ENCODE measurements at regions not wholly inside any gene's neighbourhood (a gene's known extent, or its start where the extent isn't known, plus 50 kb on each side); places are given as distances from the start of the nearest gene placed in this dataset.
"Not testable (repeated sequence)": the region's sequence is repeated elsewhere in the genome, so short reads cannot be mapped to it uniquely, and the experiment has no call there.

DNA sequence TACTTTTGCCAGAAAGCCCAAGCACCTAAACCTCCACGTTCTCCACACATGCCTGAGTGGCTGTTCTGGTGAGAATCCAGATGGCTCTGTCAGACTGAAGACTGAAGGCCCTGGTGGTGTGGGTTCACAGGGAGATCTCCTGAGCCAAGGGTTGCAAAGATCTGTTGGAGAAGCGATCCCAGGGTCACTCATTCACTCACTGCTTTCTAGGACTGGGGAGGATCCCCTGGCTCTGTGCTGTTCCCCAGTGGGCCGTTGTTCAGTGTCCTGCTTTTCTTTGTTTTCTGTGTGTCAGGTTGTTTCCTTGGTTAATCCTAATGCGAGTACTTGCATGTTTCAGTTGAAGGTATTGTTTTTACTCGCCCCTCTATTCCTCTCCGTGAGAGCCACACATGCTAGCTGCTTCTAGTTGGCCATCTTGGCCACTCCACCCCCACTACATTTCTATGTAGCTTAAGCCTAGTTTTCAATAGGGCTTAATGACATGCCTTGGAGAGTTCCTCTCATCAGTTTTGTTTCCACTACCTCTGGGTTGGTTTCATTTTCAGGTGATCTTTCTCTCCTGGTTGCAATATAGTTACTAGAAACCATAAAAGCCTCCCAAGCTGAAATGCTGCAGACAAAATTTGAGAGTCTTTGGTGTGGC lies 144.5 kb upstream of the SLC38A2 start:
- DNase-seq, result no peak

DNA sequence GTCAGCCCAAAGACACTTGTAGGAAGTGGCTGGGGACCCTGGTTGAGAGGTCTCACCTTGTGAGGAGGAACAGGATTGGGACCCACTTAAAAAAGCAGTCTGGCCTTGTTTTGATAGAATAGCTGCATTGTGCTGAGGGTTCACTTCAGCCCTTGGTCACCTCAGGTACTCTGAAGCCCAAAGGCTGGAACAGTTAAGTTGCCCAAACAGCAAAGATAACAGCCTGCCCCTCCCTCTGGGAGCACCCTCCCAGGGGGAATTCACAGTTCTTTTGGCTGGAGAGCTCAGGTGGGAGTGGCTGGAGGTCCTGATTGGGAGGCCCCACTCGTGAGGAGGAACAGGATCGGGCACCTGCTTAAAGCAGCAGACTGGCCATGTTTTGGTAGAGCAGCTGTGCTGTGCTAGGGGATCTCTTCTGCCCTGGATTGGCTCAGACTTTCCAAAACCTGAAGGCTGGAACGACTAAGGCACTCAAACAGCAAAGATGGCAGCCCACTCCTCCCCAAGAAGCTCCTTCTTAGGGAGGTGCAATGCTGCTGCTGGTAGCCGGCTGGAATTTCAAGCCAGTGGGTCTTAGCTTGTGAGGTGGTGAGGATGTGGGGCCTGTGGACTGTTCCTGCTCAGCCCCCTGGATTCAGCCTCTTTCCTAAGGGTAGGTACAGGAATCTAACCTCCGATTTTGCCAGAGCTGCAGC lies 143.8 kb upstream of the SLC38A2 start:
- no peak for DNase-seq

DNA sequence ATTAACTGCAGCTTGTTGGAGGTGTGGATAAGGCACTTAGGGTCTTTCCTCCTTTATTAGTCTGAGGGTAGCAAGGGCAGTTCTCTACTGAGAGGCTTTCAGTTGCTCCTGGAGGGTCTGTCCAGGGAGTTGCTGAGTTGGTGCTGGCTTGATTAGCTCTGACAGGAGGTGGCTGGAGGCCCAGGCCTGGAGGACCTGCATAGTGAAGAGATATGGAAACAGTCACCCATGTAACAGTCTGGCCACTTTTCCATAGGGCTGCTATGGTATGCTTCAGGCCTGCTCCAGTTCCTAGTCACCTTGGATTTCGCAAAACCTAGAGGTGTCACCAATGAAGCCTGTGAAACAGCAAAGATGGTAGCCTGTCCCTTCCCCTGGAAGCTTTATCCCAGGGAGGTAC lies 143.3 kb upstream of the SLC38A2 start:
- no peak for DNase-seq

DNA sequence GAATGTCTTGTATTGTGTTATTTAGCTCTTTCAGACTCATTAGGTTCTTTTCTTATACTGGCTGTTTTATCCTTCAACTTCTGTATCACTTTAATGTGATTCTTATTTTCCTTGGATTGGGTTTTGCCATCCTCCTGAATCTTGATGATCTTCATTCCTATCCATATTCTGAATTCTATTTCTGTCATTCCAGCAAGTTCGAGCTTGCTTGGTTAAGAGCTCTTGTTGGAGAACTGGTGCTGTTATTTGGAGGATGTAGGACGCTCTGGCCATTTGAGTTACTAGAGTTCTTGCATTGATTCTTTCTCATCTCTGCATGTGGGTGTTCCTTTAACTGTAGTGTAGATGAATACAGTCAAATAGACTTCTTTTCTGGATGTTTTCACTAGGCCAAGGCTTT lies 142.3 kb upstream of the SLC38A2 start:
- DNase-seq, result no peak

DNA sequence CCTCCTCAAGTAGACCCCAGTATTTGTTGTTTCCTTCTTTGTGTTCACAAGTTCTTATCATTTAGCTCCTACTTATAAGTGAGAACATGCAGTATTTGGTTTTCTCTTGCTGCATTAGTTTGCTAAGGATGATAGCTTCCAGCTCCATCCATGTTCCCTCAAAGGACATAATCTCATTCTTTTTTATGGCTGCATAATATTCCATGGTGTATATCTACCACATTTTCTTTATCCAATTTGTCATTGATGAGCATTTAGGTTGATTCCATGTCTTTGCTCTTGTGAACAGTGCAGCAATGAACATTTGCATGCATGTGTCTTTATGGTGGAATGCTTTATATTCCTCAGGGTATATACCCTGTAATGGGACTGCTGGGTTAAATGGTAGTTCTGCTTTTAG lies 137.7 kb upstream of the SLC38A2 start:
- DNase-seq, result not testable (repeated sequence)

DNA sequence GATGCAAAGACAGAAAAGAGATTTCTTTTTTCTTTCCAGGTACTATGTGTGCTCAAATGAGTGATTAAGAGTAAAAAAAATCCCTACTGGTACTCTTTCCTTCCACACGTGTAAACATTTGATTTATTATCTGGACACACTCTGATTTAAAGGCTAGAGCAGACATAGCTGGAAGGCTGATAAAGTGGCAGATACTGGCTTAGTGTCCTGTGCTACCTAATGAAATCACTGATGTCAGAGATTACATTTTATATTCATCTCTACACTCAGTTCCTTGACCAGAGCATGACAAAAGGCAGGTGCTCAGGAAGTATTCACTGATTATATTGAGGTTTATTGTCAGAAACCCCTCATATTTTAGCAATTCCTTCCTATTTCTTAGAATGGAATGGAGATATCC lies 136.6 kb upstream of the SLC38A2 start:
- DNase-seq, result no peak

DNA sequence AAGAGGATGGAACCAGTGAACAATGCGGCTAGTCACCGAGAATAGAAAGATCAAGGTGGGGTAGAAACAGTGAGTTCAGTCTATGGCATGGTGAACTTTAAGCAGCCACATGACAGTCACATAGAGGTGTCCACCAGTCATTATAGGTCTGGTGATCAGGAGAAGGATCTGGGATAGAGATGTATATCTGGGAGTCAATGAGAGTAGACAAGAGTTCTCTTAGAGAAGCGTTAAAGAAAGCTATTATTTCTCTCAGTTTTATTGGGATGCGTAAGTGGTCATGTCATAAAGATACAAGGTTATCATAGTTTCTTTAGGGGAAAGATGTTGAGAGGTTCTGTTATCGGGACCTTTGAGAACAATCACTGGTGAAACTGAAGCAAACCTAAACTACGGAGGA lies 136.1 kb upstream of the SLC38A2 start:
- DNase-seq, result no peak

DNA sequence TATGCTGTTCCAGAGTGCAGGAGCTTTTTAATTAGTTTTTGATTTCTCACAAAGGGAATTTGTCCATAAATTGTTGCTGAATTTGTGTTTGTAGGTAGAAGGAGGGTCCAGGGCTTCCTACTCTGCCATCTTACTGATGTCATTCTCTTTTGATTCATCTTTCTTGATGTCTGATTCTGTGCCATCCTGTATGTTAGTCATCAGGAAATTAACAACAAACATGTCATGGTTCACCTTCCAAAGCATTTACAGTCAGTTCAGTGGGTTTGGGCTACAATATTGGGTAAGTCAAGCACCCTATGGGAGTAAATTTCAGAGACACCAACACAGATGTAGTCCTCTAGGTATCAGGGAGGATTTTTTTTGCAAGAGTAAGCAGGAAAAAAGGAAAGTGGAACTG lies 135.2 kb upstream of the SLC38A2 start:
- DNase-seq, result no peak

DNA sequence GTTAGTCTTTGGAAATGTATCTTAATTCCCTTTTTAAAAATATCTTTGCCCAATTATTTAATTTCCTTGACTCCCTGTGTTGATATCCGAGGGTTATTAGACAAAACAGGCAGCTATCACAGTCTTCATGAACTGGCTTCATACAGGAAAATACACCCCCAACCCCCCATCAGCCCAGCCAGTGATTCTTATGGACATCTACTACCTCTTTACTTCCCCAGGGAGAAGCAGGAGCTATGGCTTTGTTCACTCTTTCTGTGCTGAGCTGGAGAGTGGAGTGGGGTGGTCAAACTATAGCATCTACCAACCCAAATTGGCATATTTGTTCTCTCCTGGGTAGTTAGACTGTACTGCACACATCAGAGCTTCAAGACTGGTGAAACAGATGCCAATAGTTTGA lies 134.4 kb upstream of the SLC38A2 start:
- no peak for DNase-seq

DNA sequence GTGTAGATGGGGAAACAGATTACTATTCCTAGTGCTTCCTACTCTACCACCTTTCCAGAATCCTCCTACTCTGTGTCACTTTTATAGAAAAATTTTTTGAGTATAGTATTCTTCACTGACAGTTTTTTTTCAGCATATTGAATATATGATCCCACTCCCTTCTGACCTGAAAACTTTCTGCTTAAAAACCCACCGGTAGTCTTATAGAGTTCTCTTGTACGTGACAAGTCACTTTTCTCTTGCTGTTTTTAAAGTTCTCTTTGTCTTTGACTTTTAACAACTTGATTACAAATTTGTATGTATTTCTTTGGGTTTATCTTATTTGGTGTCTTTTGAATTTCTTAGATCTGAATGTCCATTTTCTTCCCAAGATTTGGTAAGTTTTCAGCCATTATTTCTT lies 133.6 kb upstream of the SLC38A2 start:
- DNase-seq, result no peak

DNA sequence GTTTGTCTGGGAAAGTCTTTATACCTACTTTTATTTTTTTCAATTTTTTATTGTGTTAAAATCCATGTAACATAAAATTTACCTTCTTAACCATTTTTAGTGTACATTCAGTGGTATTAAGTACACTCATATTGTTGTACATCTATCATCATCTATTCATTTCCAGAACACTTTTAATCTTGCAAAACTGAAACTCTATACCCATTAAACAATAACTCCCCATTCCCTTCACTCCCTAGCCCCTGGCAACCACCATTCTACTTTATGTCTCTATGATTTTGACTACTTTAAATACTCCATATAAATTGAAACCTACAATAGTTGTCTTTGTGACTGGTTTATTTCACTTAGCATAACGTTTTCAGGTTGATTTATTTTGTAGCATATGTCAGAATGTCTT lies 131.9 kb upstream of the SLC38A2 start:
- no peak for DNase-seq

DNA sequence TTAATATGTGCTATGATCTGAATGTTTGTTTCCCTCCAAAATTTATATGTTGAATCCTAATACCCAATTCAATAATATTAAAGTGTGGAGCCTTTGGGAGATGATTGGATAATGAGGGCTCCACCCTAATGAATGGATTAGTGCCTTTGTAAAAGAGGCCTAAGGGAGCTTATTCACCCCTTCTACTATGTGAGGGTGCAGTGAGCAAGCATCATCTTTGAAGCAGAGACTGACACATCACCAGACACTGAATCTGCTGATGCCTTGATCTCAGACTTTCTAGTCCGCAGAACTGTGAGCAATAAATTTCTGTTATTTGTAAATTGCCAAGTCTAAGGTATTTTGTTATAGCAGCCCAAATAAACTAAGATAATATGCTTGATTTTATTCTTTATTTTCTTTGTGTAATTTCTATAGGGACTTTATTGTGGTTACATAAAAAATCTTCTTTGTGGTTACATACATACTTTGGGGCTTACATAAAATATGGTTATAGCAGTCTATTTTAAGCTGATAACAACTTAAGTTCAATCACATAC lies 131.1 kb upstream of the SLC38A2 start:
- DNase-seq, result no peak

DNA sequence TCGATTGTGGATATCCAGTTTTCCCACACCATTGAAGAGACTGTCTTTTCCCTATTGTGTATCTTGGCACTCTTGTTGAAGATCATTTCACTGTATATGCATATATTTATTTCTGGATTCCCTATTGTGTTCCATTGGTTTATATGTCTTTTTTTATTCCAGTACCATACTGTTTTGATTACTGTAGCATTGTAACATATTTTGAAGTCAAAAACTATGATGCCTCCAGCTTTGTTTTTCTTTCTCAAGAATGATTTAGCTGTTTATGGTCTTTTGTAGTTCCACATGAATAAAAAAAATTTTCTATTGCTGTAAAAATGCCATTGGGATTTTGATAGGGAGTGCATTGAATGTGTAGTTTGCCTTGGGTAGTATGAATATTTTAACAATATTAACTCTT lies 128.1 kb upstream of the SLC38A2 start:
- no peak for DNase-seq

DNA sequence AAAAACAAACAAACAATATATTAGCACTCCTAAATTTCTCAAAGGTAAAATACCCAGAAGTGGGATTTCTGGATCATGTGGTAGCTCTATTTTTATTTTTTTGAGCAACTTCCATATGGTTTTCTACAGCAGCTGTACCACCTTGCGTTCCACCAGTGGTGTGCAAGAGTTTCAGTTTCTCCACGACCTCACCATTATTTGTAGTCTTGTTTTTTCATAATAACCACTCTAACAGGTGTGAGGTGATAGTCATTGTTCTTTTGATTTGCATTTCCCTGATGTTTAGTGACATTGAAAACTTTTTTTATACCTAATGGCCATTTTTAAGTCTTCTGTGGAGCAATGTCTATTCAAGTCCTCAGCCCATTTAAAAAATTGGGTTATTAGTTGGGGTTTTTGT lies 127.3 kb upstream of the SLC38A2 start:
- no peak for DNase-seq

DNA sequence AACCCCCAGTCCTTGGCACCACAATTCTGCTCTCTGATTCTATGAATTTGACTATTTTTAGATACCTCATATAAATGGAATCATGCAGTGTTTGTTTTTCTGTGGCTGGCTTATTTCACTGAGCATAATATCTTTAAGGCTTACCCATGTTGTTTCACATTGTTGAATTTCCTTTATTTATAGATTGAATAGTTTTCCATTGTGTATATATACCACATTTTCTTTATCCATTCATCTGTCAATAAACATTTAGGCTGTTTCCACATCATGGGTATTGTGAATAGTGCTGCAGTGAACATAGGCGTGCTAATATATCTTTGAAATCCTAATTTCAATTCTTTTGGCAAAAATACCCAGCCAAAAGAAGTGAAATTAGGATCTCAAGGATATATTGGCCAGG lies 126.7 kb upstream of the SLC38A2 start:
- DNase-seq, result no peak

DNA sequence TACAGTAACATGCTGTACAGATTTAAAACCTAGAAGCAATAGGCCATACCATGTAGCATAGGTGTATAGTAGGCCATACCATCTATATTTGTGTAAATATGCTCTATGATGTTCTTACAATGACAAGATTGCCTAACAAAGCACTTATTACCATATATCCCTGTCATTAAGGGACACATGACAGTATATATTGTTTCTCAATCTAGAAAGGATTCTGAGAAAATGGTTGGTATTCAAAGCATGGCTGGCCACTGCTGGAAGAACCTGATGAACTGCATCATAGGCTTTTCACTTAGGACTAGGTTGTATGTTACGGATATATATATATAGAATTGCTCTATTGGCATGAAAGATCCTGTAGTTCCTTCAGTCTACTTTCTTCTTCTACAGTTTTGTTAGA lies 125.2 kb upstream of the SLC38A2 start:
- DNase-seq, result no peak

DNA sequence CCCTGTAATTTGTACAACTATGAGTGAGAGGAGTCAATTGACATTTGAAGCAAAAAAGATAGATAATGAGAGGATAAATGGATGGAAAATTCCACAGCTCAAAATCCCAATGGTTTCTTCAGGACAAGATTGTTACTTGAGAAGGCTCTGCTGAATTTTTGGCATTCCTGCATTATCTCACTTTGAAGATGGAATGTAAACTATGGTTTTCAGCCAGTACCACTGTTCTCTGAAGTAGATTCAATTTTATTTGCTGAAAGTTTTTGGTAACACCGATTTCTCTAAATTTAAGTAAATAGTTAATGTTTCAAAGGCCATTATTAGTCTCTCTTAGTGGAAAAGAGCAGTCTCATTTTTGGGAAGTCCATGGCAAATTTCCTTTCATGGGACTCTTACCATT lies 121.9 kb upstream of the SLC38A2 start:
- DNase-seq, result no peak

DNA sequence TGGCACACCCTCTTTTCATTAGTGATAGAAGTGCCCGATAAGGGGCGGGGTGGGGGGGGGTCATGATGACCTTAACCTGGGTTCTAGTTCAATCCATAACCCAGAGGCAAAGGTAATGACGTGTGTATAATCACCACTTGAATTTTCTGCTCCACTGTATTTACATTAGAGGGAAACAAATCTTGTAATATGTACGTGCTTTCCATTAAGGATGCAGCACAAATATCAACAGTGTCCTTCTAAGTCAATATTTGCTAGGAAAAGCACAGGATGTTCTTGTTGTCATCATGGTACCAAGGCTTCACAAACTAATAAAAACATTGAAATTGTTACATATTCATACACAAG lies 121.2 kb upstream of the SLC38A2 start:
- no peak for DNase-seq

DNA sequence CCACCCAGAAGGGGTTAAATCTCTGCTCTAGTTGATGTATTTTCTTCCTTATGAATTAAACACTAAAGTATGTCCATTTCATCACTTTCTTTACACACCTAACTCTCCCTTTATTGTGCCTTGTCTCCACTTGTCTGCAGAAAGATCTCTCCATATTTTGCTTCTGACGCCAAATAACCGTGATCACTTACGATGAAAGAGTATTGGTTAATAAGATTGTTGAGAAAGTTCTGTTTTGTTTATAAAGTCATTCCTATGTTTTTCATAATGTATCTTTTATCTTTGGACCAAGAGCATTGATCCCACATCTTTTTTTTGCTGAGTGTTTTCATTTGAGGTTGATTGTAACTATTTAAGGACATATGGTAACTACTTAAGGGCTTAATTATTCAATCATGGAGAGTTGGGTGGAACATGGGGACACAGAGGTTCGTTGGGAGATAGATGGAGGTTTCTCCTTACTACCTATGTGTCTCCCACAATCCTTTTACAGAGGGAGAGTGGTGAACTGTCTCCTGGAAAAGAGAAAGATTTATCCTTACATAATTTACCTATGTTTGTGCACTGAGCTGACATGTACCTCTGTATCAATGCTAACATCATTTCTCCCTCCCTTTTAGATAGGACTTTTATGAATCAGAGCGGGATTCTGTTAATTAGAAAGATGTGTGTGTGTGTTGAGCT lies 120.7 kb upstream of the SLC38A2 start:
- DNase-seq, result no peak

DNA sequence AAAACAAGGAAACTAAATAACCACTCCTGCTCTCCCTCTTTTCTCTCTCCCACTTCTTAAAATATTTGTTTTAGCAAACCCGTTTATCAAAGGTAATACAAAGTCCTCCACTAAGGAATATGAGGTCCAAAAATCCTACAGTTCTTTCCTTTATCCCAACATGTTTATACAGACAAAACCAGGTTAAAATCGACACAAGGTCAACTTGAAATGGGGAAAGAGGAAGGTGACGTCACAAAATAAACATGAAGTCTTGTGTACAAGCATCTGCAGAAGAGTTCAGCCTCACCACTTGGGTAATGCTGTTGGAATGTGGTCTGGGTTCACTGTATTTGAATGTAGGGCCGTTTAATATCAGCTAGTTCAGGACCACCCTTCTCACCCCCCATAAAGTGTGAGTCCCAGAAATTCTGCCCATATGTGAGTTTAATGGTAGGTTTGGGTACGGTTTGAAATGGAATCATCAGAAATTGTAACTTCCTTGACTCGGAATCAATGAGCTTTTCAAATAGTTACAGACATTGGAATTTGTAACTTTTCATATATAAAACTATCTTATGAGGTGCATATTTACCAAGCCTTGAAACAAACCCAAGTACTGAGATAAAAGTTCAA lies 120.0 kb upstream of the SLC38A2 start:
- DNase-seq, result no peak

DNA sequence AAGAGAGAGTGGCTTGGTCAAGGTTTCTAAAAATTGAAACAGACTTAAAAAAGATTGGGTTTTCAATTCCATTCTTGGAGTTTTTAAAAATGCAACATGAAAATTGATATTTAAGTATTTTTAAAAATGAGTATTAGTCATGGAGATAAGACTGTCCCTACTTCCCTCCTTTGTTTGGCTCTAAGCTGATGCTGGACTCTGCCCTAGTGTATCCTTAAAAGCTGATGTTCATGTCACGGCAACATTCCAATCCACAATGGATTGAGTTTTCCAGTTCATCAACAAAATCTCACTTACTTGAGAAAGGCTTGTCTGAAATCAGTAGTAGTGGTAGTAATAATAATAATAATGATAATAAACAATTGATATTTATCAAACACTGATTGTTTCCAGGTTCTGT lies 119.0 kb upstream of the SLC38A2 start:
- DNase-seq, result no peak

DNA sequence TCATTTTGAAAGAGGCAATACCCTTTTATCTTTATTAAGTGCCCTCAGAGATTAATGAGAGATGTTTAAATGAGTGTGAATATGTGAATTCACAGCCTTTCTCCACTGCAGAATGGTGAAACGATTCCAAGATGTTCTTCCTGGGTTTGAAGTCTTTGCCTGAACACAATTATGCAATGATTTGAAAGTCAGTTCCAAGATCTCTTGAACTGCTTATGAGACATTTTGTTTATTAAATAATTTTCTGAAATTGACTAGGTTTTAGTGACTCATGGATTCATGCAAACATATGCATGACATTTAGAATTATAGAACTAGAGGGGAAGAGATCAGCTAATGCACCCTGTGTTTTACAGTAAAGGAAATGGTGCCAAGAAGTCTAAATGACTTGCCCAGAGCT lies 118.1 kb upstream of the SLC38A2 start:
- DNase-seq, result no peak

DNA sequence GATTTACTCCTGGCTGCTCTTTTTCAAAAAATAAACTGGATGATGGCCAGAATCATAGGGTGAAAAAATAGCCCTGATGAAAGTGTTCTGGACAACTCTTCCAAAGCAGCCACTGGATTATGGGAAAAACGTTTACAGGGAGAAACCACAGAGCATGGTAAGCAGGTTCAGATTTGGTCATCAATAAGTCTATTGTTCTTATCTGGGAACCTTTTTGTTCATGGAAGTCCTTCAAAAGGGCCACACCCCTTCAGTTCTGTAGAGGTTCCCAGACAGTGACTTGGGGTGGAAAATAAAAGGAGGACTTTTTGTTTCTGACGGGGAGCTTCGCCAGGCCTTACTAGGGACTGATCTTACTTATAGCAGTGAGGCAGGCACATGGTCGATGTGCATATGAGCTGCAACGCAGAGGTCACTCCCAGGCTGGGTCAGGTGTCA lies 117.4 kb upstream of the SLC38A2 start:
- no peak for DNase-seq

DNA sequence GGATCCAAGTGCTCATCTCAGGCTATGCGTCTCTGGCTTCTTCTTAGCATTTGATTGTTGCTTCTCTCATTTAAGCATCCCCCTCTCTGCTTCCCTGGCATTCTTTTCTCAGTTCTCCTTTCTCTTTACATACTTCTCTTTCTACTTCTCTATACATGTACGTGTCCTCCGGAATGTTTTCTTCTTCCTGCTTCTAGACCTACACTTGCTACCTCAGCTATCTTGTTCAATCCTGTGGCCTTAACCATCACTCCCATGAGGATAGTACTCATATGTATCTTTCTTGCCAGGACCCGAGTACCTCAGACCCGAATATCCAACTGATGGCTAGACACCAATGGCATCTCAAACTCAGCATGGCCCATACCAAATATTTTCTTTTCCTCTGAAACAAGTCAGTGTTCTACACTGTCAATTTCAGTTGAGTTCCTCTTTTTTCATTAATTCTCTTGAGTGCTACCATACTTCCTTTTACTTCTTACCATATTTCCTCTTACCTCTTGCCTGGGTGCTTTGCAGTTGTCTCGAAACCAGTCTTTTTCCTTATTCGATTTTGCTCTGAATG lies 115.1 kb upstream of the SLC38A2 start:
- DNase-seq, result peak; percentile 22
